ENCODE measurements at regions not wholly inside any gene's neighbourhood (a gene's known extent, or its start where the extent isn't known, plus 50 kb on each side); places are given as distances from the start of the nearest gene placed in this dataset.

DNA sequence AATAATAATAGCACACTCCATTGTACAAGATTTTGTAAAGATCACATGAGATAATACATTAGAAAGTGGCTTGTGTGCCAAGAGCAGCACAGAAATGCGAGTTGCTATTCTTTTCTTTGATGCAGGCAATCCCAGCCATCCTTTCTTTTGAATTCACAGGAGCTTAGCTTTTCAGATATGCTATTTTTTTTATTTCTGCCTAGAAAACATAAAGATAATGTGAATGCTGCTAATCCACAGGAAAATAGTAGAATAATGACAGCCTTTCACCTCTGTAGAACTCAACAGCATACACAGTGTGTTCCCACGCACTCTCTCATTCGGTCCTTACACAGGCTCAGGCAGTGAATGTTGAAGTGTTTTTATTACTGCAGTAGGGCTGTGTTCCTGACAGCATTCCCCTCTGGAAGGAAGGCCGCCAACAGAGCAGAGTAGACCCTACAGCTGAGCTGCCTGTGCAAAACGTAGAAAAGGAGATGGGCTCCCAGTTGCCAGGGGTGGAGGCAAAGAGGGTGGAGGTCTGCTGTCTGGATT, 138.8 kb upstream of the TAPT1 start:
- TF ChIP-seq ZFP30 (CRISPR knock-in tag; IDR thresholded peaks at IDR 0.05) (no peak), RARB (CRISPR knock-in tag; IDR thresholded peaks at IDR 0.05) (no peak), GLIS3 (CRISPR knock-in tag; IDR thresholded peaks at IDR 0.05) (no peak), TOX (CRISPR knock-in tag; IDR thresholded peaks at IDR 0.05; ENCODE audit: borderline replicate concordance) (no peak), BACH2 (CRISPR knock-in tag; IDR thresholded peaks at IDR 0.05; ENCODE audit: borderline replicate concordance) (no peak), ZFP3 (CRISPR knock-in tag; IDR thresholded peaks at IDR 0.05) (no peak), ZNF70 (CRISPR knock-in tag; IDR thresholded peaks at IDR 0.05) (no peak)
- TF ChIP-seq, protein P1, sequence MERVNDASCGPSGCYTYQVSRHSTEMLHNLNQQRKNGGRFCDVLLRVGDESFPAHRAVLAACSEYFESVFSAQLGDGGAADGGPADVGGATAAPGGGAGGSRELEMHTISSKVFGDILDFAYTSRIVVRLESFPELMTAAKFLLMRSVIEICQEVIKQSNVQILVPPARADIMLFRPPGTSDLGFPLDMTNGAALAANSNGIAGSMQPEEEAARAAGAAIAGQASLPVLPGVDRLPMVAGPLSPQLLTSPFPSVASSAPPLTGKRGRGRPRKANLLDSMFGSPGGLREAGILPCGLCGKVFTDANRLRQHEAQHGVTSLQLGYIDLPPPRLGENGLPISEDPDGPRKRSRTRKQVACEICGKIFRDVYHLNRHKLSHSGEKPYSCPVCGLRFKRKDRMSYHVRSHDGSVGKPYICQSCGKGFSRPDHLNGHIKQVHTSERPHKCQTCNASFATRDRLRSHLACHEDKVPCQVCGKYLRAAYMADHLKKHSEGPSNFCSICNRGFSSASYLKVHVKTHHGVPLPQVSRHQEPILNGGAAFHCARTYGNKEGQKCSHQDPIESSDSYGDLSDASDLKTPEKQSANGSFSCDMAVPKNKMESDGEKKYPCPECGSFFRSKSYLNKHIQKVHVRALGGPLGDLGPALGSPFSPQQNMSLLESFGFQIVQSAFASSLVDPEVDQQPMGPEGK (CRISPR knock-in tag; IDR thresholded peaks at IDR 0.05; ENCODE audit: borderline replicate concordance), result no peak
- TF ChIP-seq, protein P2, sequence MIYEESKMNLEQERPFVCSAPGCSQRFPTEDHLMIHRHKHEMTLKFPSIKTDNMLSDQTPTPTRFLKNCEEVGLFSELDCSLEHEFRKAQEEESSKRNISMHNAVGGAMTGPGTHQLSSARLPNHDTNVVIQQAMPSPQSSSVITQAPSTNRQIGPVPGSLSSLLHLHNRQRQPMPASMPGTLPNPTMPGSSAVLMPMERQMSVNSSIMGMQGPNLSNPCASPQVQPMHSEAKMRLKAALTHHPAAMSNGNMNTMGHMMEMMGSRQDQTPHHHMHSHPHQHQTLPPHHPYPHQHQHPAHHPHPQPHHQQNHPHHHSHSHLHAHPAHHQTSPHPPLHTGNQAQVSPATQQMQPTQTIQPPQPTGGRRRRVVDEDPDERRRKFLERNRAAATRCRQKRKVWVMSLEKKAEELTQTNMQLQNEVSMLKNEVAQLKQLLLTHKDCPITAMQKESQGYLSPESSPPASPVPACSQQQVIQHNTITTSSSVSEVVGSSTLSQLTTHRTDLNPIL (CRISPR knock-in tag; IDR thresholded peaks at IDR 0.05; ENCODE audit: low read depth), result no peak
- TF ChIP-seq, protein P3, sequence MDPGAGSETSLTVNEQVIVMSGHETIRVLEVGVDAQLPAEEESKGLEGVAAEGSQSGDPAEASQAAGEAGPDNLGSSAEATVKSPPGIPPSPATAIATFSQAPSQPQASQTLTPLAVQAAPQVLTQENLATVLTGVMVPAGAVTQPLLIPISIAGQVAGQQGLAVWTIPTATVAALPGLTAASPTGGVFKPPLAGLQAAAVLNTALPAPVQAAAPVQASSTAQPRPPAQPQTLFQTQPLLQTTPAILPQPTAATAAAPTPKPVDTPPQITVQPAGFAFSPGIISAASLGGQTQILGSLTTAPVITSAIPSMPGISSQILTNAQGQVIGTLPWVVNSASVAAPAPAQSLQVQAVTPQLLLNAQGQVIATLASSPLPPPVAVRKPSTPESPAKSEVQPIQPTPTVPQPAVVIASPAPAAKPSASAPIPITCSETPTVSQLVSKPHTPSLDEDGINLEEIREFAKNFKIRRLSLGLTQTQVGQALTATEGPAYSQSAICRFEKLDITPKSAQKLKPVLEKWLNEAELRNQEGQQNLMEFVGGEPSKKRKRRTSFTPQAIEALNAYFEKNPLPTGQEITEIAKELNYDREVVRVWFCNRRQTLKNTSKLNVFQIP (CRISPR knock-in tag; IDR thresholded peaks at IDR 0.05; ENCODE audit: borderline replicate concordance, low read depth), result no peak

Data from SK-N-SH treated with all-trans-retinoic acid at 6 μM for 48 hours (cell line).